H9 (cell line): ENCODE measurements at regions not wholly inside any gene's neighbourhood (a gene's known extent, or its start where the extent isn't known, plus 50 kb on each side); places are given as distances from the start of the nearest gene placed in this dataset.

Experiments used
- DNase-seq: peaks from one replicate; pipeline ENCODE4 v3.0.0-alpha.2; 2017
- H2AFZ ChIP-seq: one replicate; pipeline ENCODE4 v1.6.1; 2013; ENCODE audit warnings: mild to moderate bottlenecking, low read length, control low read depth, moderate library complexity
- H2AK5ac ChIP-seq: 2 replicates; pipeline ENCODE4 v1.6.1; 2013; ENCODE audit warnings: low read length, control low read depth, mixed read lengths; ENCODE audit not compliant: insufficient read length
- H2BK120ac ChIP-seq: one replicate; pipeline ENCODE4 v1.6.1; 2013; ENCODE audit warnings: low read depth, mild to moderate bottlenecking, low read length, control low read depth, inconsistent platforms; ENCODE audit not compliant: poor library complexity, severe bottlenecking
- H2BK12ac ChIP-seq: 2 replicates; pipeline ENCODE4 v1.6.1; 2013; ENCODE audit warnings: low read length, control low read depth, mixed read lengths, low read depth; ENCODE audit not compliant: insufficient read length
- H2BK15ac ChIP-seq: 2 replicates; pipeline ENCODE4 v1.6.1; 2013; ENCODE audit warnings: low read depth, low read length, control low read depth
- H2BK20ac ChIP-seq: one replicate; pipeline ENCODE4 v1.6.1; 2013; ENCODE audit warnings: low read depth, mild to moderate bottlenecking, low read length, control low read depth, inconsistent platforms; ENCODE audit not compliant: poor library complexity, severe bottlenecking
- H2BK5ac ChIP-seq: 2 replicates; pipeline ENCODE4 v1.6.1; 2013; ENCODE audit warnings: low read length, control low read depth, mixed read lengths; ENCODE audit not compliant: insufficient read length
- H3K14ac ChIP-seq: 2 replicates; pipeline ENCODE4 v1.6.1; 2013; ENCODE audit warnings: low read length, control low read depth; ENCODE audit not compliant: insufficient read depth
- H3K18ac ChIP-seq: 2 replicates; pipeline ENCODE4 v1.6.1; 2013; ENCODE audit warnings: low read depth, mild to moderate bottlenecking, mixed read lengths, low read length, control low read depth; ENCODE audit not compliant: insufficient read length
- H3K23ac ChIP-seq: 2 replicates; pipeline ENCODE4 v1.6.1; 2013; ENCODE audit warnings: low read length, control low read depth, mixed read lengths, low read depth; ENCODE audit not compliant: insufficient read length
- H3K23me2 ChIP-seq: 2 replicates; pipeline ENCODE4 v1.6.1; 2013; ENCODE audit warnings: low read depth, mild to moderate bottlenecking, mixed read lengths, low read length, control low read depth; ENCODE audit not compliant: insufficient read length, poor library complexity, severe bottlenecking
- H3K27ac ChIP-seq: 2 replicates; pipeline ENCODE4 v1.5.1; 2013; ENCODE audit warnings: low read length, control low read depth, mixed read lengths, low read depth; ENCODE audit not compliant: insufficient read length
- H3K27me3 ChIP-seq: 2 replicates; pipeline ENCODE4 v1.6.1; 2013; ENCODE audit warnings: low read length, control low read depth, inconsistent platforms; ENCODE audit not compliant: insufficient read depth
- H3K4ac ChIP-seq: 2 replicates; pipeline ENCODE4 v1.6.1; 2013; ENCODE audit warnings: low read depth, mild to moderate bottlenecking, control low read depth, inconsistent platforms, low read length, moderate library complexity
- H3K4me1 ChIP-seq: 2 replicates; pipeline ENCODE4 v1.6.1; 2013; ENCODE audit warnings: low read length, control low read depth, inconsistent platforms; ENCODE audit not compliant: insufficient read depth
- H3K4me2 ChIP-seq: 2 replicates; pipeline ENCODE4 v1.6.1; 2013; ENCODE audit warnings: low read length, control low read depth, mixed read lengths; ENCODE audit not compliant: insufficient read length, insufficient read depth
- H3K56ac ChIP-seq: 2 replicates; pipeline ENCODE4 v1.6.1; 2013; ENCODE audit warnings: low read depth, mild to moderate bottlenecking, mixed read lengths, low read length, control low read depth; ENCODE audit not compliant: insufficient read length
- H3K79me1 ChIP-seq: 2 replicates; pipeline ENCODE4 v1.6.1; 2013; ENCODE audit warnings: low read depth, mild to moderate bottlenecking, moderate library complexity, low read length, control low read depth, inconsistent platforms; ENCODE audit not compliant: insufficient read depth, poor library complexity, severe bottlenecking
- H3K79me2 ChIP-seq: 2 replicates; pipeline ENCODE4 v1.6.1; 2013; ENCODE audit warnings: low read length, control low read depth, inconsistent platforms; ENCODE audit not compliant: insufficient read depth
- H3K9ac ChIP-seq: 2 replicates; pipeline ENCODE4 v1.6.1; 2013; ENCODE audit warnings: low read length, control low read depth, mixed read lengths; ENCODE audit not compliant: insufficient read length; ENCODE audit errors: extremely low read depth
- H3K9me3 ChIP-seq: one replicate; pipeline ENCODE4 v1.6.1; 2013; ENCODE audit warnings: low read depth, low read length, inconsistent platforms; ENCODE audit not compliant: control insufficient read depth
- H3T11ph ChIP-seq: one replicate; pipeline ENCODE4 v1.6.1; 2013; ENCODE audit warnings: mild to moderate bottlenecking, low read length, control low read depth, inconsistent platforms
- H4K20me1 ChIP-seq: one replicate; pipeline ENCODE4 v1.6.1; 2013; ENCODE audit not compliant: control insufficient read depth, insufficient read length, insufficient read depth
- H4K5ac ChIP-seq: 2 replicates; pipeline ENCODE4 v1.6.1; 2013; ENCODE audit warnings: low read depth, mild to moderate bottlenecking, mixed read lengths, low read length, control low read depth; ENCODE audit not compliant: insufficient read length
- H4K8ac ChIP-seq: replicated peaks from 2 replicates; pipeline ENCODE4 v1.6.1; 2013; ENCODE audit warnings: low read length, control low read depth, mixed read lengths, low read depth; ENCODE audit not compliant: insufficient read length
- H4K91ac ChIP-seq: 2 replicates; pipeline ENCODE4 v1.6.1; 2013; ENCODE audit warnings: low read depth, mild to moderate bottlenecking, moderate library complexity, mixed read lengths, low read length, control low read depth; ENCODE audit not compliant: insufficient read length
- H3K27ac Mint-ChIP-seq, 3 experiments: 2 replicates in 2 of 3; 3 replicates in 1 of 3; pipeline ENCODE4 v1.8.0; 2020 to 2021; ENCODE audit warnings: mixed read lengths in 3 of 3, mild to moderate bottlenecking in 1 of 3, moderate library complexity in 1 of 3
- H3K27me3 Mint-ChIP-seq: 2 replicates; pipeline ENCODE4 v1.8.0; 2021; ENCODE audit warnings: low read depth, mild to moderate bottlenecking, moderate library complexity, mixed read lengths
- H3K36me3 Mint-ChIP-seq, 3 experiments: 2 replicates in 2 of 3; 3 replicates in 1 of 3; pipeline ENCODE4 v1.8.0; 2020 to 2021; ENCODE audit warnings: low read depth in 3 of 3, mixed read lengths in 3 of 3; ENCODE audit not compliant: insufficient read depth in 1 of 3
- H3K4me1 Mint-ChIP-seq, 2 experiments: 2 replicates each; pipeline ENCODE4 v1.8.0; 2020; ENCODE audit warnings: mixed read lengths in 2 of 2
- H3K4me3 Mint-ChIP-seq, 2 experiments: 2 replicates in 1 of 2; 3 replicates in 1 of 2; pipeline ENCODE4 v1.8.0; 2020 to 2021; ENCODE audit warnings: mild to moderate bottlenecking in 2 of 2, mixed read lengths in 2 of 2, moderate library complexity in 1 of 2
- H3K9me3 Mint-ChIP-seq, 2 experiments: 2 replicates in 1 of 2; 3 replicates in 1 of 2; pipeline ENCODE4 v1.8.0; 2020; ENCODE audit warnings: mild to moderate bottlenecking in 2 of 2, mixed read lengths in 2 of 2, moderate library complexity in 1 of 2
- CTCF ChIP-seq: fragments of 200-600 bp; sonication (generic); conservative IDR thresholded peaks from 3 replicates; pipeline ENCODE4 v1.8.0; 2021; ENCODE audit warnings: antibody characterized with exemption, mild to moderate bottlenecking
- WGBS: extraction: QIAGEN DNeasy Blood & Tissue Kit; methylation state at CpG from one replicate; pipeline ENCODE4 v1.1.7; 2013; ENCODE audit warnings: missing lambda C conversion rate, low lambda C conversion rate, mixed read lengths; ENCODE audit not compliant: insufficient read length; ENCODE audit errors: extremely low coverage; 5-methylcytosine and 5-hydroxymethylcytosine counted together

GRCh38 chr13:40362502-40362901 is 303.9 kb downstream of the FOXO1 start:
- Histone ChIP-seq H3K27me3 (no peaks in the 10 kb centered on the region), H4K5ac (no peak overlapping the region), H3K18ac (no peak overlapping the region), H4K8ac (no peak overlapping the region), H3K23ac (no peak overlapping the region), H2AK5ac (no peak overlapping the region), H3K4me2 (no peak overlapping the region), H2AFZ (no peak overlapping the region), H3K27ac (no peak overlapping the region), H3K56ac (no peak overlapping the region), H3T11ph (no peak overlapping the region), H3K79me1 (no peaks in the 10 kb centered on the region), H3K9ac (no peak overlapping the region), H3K9me3 (no peaks in the 10 kb centered on the region), H3K23me2 (no peaks in the 10 kb centered on the region), H3K79me2 (no peaks in the 10 kb centered on the region), H2BK120ac (no peak overlapping the region), H2BK20ac (no peak overlapping the region), H4K20me1 (no peaks in the 10 kb centered on the region), H2BK5ac (no peak overlapping the region), H2BK15ac (no peak overlapping the region), H3K14ac (no peak overlapping the region), H3K4ac (no peak overlapping the region), H4K91ac (no peak overlapping the region), H3K4me1 (no peaks in the 10 kb centered on the region), H2BK12ac (no peak overlapping the region)
- H3K36me3 Mint-ChIP-seq = no peaks in the 10 kb centered on the region
- DNase-seq = no peak
- H3K27me3 Mint-ChIP-seq = no peaks in the 10 kb centered on the region
- H3K9me3 Mint-ChIP-seq = peaks cover 0 to 2% of the 10 kb centered on the region in 2 experiments; a peak in 1 of 5 replicates
- no peaks in the 10 kb centered on the region for H3K4me1 Mint-ChIP-seq
- H3K27ac Mint-ChIP-seq = no peak overlapping the region
- H3K4me3 Mint-ChIP-seq = no peak overlapping the region
- no CpG with 5 or more reads among the region's 5 CpGs for WGBS
- TF ChIP-seq CTCF = no peak
